GM23338 (cell line): ENCODE measurements at regions not wholly inside any gene's neighbourhood (a gene's known extent, or its start where the extent isn't known, plus 50 kb on each side); places are given as distances from the start of the nearest gene placed in this dataset.

Source experiments
- ATAC-seq: fragments of 200-7000 bp; cut with Tn5 transposase; 3 replicates; pipeline ENCODE4 v1.9.1; 2020
- DNase-seq: peaks from one replicate; pipeline ENCODE4 v3.0.0-alpha.2; 2015; ENCODE audit warnings: low spot score
- H2AFZ ChIP-seq: fragments of 200-600 bp; sonication (generic); 2 replicates; pipeline ENCODE4 v1.8.0; 2016; ENCODE audit warnings: antibody characterized with exemption, mild to moderate bottlenecking, moderate library complexity
- H3F3A ChIP-seq: fragments of 200-600 bp; sonication (generic); replicated peaks from 2 replicates; pipeline ENCODE4 v1.8.0; 2017; ENCODE audit warnings: antibody characterized with exemption, mixed run types, low read depth
- H3K27ac ChIP-seq: fragments of 200-600 bp; sonication (generic); 2 replicates; pipeline ENCODE4 v1.6.1; 2016; ENCODE audit warnings: low read depth
- H3K27me3 ChIP-seq: fragments of 200-600 bp; sonication (generic); 2 replicates; pipeline ENCODE4 v1.8.0; 2016; ENCODE audit warnings: mild to moderate bottlenecking, mixed run types, moderate library complexity; ENCODE audit not compliant: insufficient read depth
- H3K36me3 ChIP-seq: fragments of 200-600 bp; sonication (generic); 2 replicates; pipeline ENCODE4 v1.8.0; 2016; ENCODE audit warnings: mild to moderate bottlenecking; ENCODE audit not compliant: insufficient read depth
- H3K4me1 ChIP-seq: fragments of 200-600 bp; sonication (generic); 2 replicates; pipeline ENCODE4 v1.8.0; 2016; ENCODE audit warnings: mild to moderate bottlenecking, moderate library complexity; ENCODE audit not compliant: insufficient read depth
- H3K4me2 ChIP-seq: fragments of 200-600 bp; sonication (generic); 2 replicates; pipeline ENCODE4 v1.7.1; 2017; ENCODE audit warnings: mixed run types
- H3K4me3 ChIP-seq: fragments of 200-600 bp; sonication (generic); 2 replicates; pipeline ENCODE4 v1.6.1; 2016; ENCODE audit warnings: mixed run types
- H3K79me2 ChIP-seq: fragments of 200-600 bp; sonication (generic); replicated peaks from 2 replicates; pipeline ENCODE4 v1.8.0; 2017; ENCODE audit warnings: mild to moderate bottlenecking; ENCODE audit not compliant: insufficient read depth
- H3K9me2 ChIP-seq: fragments of 200-600 bp; sonication (generic); 2 replicates; pipeline ENCODE4 v1.8.0; 2017; ENCODE audit not compliant: insufficient read depth
- H4K20me1 ChIP-seq: fragments of 200-600 bp; sonication (generic); replicated peaks from 2 replicates; pipeline ENCODE4 v1.8.0; 2017; ENCODE audit warnings: mild to moderate bottlenecking; ENCODE audit not compliant: insufficient read depth
- H3K27ac Mint-ChIP-seq: 2 replicates; pipeline ENCODE4 v1.8.0; 2020; ENCODE audit warnings: inconsistent platforms, mild to moderate bottlenecking, moderate library complexity, mixed read lengths
- H3K27me3 Mint-ChIP-seq: 3 replicates; pipeline ENCODE4 v1.8.0; 2022; ENCODE audit warnings: low read depth, mild to moderate bottlenecking, moderate library complexity, mixed read lengths, inconsistent platforms; ENCODE audit not compliant: insufficient read depth, poor library complexity
- H3K36me3 Mint-ChIP-seq: 3 replicates; pipeline ENCODE4 v1.8.0; 2021; ENCODE audit warnings: low read depth, mild to moderate bottlenecking, inconsistent platforms, moderate library complexity, mixed read lengths
- H3K4me1 Mint-ChIP-seq: 3 replicates; pipeline ENCODE4 v1.8.0; 2020; ENCODE audit warnings: mild to moderate bottlenecking, inconsistent platforms, mixed read lengths
- H3K4me3 Mint-ChIP-seq: 3 replicates; pipeline ENCODE4 v1.8.0; 2021; ENCODE audit warnings: moderate library complexity, mild to moderate bottlenecking, inconsistent platforms, mixed read lengths
- H3K9me3 Mint-ChIP-seq: 3 replicates; pipeline ENCODE4 v1.8.0; 2020; ENCODE audit warnings: moderate library complexity, mild to moderate bottlenecking, inconsistent platforms, mixed read lengths
- CREB1 ChIP-seq: fragments of 250-450 bp; sonication (Bioruptor Pico); IDR thresholded peaks from 2 replicates; pipeline ENCODE4 v1.5.0; 2020; ENCODE audit warnings: low read depth, mild to moderate bottlenecking, moderate library complexity
- CTCF ChIP-seq, 2 experiments: fragments of 200-600 bp in 1 of 2; sonication (generic) in 1 of 2; conservative IDR thresholded peaks; 2 replicates each; pipeline versions ENCODE4 v1.5.1 to v1.6.1; 2016 to 2017; ENCODE audit warnings: antibody characterized with exemption in 2 of 2, low read depth in 2 of 2, mild to moderate bottlenecking in 2 of 2, moderate library complexity in 1 of 2
- ETS1 ChIP-seq: IDR thresholded peaks from 2 replicates; pipeline ENCODE4 v1.6.1; 2016; ENCODE audit warnings: antibody characterized with exemption
- EZH2 ChIP-seq: fragments of 200-600 bp; sonication (generic); IDR thresholded peaks from one replicate; pipeline ENCODE4 v1.8.0; 2017; ENCODE audit warnings: antibody characterized with exemption, mild to moderate bottlenecking, low read depth; ENCODE audit not compliant: unreplicated experiment
- EZH2phosphoT487 ChIP-seq: fragments of 200-600 bp; sonication (generic); IDR thresholded peaks from one replicate; pipeline ENCODE4 v1.8.1; 2018; ENCODE audit warnings: antibody characterized with exemption; ENCODE audit not compliant: unreplicated experiment
- JUNB ChIP-seq: IDR thresholded peaks from one replicate; pipeline ENCODE4 v1.6.1; 2016; ENCODE audit warnings: antibody characterized with exemption; ENCODE audit not compliant: unreplicated experiment
- NANOG ChIP-seq: IDR thresholded peaks from 2 replicates; pipeline ENCODE4 v1.6.1; 2016; ENCODE audit warnings: antibody characterized with exemption, borderline replicate concordance
- POLR2AphosphoS5 ChIP-seq: IDR thresholded peaks from 2 replicates; pipeline ENCODE4 v1.6.1; 2016; ENCODE audit warnings: antibody characterized with exemption, low read depth
- STAT1 ChIP-seq: IDR thresholded peaks from one replicate; pipeline ENCODE4 v1.6.1; 2016; ENCODE audit warnings: antibody characterized with exemption; ENCODE audit not compliant: unreplicated experiment
- ZNF331 ChIP-seq: fragments of 250-450 bp; sonication (Bioruptor Pico); IDR thresholded peaks from 2 replicates; pipeline ENCODE4 v1.5.0; 2020; ENCODE audit warnings: low read depth, mild to moderate bottlenecking, moderate library complexity
- TF ChIP-seq, protein P1 (sequence below): IDR thresholded peaks from one replicate; pipeline ENCODE4 v1.6.1; 2018; ENCODE audit warnings: antibody characterized with exemption; ENCODE audit not compliant: unreplicated experiment

GRCh38 chr20:60630609-60631008, 621.5 kb upstream of the CDH4 start (continued):
- TF ChIP-seq CTCF (conservative IDR thresholded peaks at IDR 0.05; ENCODE audit: low read depth in 2 of 2): no peak
- no peak for TF ChIP-seq EZH2
- TF ChIP-seq, protein P1, sequence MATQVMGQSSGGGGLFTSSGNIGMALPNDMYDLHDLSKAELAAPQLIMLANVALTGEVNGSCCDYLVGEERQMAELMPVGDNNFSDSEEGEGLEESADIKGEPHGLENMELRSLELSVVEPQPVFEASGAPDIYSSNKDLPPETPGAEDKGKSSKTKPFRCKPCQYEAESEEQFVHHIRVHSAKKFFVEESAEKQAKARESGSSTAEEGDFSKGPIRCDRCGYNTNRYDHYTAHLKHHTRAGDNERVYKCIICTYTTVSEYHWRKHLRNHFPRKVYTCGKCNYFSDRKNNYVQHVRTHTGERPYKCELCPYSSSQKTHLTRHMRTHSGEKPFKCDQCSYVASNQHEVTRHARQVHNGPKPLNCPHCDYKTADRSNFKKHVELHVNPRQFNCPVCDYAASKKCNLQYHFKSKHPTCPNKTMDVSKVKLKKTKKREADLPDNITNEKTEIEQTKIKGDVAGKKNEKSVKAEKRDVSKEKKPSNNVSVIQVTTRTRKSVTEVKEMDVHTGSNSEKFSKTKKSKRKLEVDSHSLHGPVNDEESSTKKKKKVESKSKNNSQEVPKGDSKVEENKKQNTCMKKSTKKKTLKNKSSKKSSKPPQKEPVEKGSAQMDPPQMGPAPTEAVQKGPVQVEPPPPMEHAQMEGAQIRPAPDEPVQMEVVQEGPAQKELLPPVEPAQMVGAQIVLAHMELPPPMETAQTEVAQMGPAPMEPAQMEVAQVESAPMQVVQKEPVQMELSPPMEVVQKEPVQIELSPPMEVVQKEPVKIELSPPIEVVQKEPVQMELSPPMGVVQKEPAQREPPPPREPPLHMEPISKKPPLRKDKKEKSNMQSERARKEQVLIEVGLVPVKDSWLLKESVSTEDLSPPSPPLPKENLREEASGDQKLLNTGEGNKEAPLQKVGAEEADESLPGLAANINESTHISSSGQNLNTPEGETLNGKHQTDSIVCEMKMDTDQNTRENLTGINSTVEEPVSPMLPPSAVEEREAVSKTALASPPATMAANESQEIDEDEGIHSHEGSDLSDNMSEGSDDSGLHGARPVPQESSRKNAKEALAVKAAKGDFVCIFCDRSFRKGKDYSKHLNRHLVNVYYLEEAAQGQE: no peak
- no peak for TF ChIP-seq JUNB
- TF ChIP-seq ZNF331 (CRISPR knock-in tag): no peak

- no peak overlapping the region for H3K4me2 ChIP-seq
- no peaks in the 10 kb centered on the region; the same call in 2 of the 3 replicates for H3K4me1 Mint-ChIP-seq
- H3K4me3 Mint-ChIP-seq: no peak overlapping the region
- peaks cover 12% of the 10 kb centered on the region for H3K27me3 Mint-ChIP-seq
- H3K36me3 Mint-ChIP-seq: peaks cover 6% of the 10 kb centered on the region; the same call in 2 of the 3 replicates
- peaks cover 8% of the 10 kb centered on the region for H3K9me3 Mint-ChIP-seq
- no peak for ATAC-seq
- DNase-seq: no peak
- H3K4me3 ChIP-seq: no peak overlapping the region
- H3F3A ChIP-seq: no peaks in the 10 kb centered on the region
- no peaks in the 10 kb centered on the region for H3K27me3 ChIP-seq
- no peaks in the 10 kb centered on the region for H3K36me3 ChIP-seq
- H3K27ac Mint-ChIP-seq: no peak overlapping the region
- TF ChIP-seq NANOG: no peak
- no peak for TF ChIP-seq JUNB
- TF ChIP-seq POLR2AphosphoS5: no peak
- no peak for TF ChIP-seq STAT1
- TF ChIP-seq, protein P1: no peak
- TF ChIP-seq ETS1: no peak
- no peak for TF ChIP-seq ZNF331 (CRISPR knock-in tag)
- TF ChIP-seq CREB1: no peak
- TF ChIP-seq CTCF (conservative IDR thresholded peaks at IDR 0.05; ENCODE audit: low read depth in 2 of 2): no peak
- TF ChIP-seq EZH2phosphoT487: no peak
- no peaks in the 10 kb centered on the region for H4K20me1 ChIP-seq
- H3K79me2 ChIP-seq: no peaks in the 10 kb centered on the region
- H3K9me2 ChIP-seq: no peaks in the 10 kb centered on the region
- no peaks in the 10 kb centered on the region for H3K4me1 ChIP-seq
- no peak overlapping the region for H2AFZ ChIP-seq
- no peak overlapping the region for H3K27ac ChIP-seq
Measured at GRCh38 chr20:60631585-60632287, 620.3 kb upstream of the CDH4 start.
